Nephron progenitor cell (in vitro differentiated cells): ENCODE measurements at regions not wholly inside any gene's neighbourhood (a gene's known extent, or its start where the extent isn't known, plus 50 kb on each side); places are given as distances from the start of the nearest gene placed in this dataset.
A peak's percentile ranks its signal among the peaks of the same experiment; 100 is the strongest.

ENCODE experiments used
- DNase-seq: peaks from one replicate; pipeline ENCODE4 v3.0.0; 2021
- H3K27ac Mint-ChIP-seq: 2 replicates; pipeline ENCODE4 v1.8.0; 2021; ENCODE audit warnings: mild to moderate bottlenecking, moderate library complexity, mixed read lengths
- H3K27me3 Mint-ChIP-seq: 2 replicates; pipeline ENCODE4 v1.8.0; 2021; ENCODE audit warnings: mild to moderate bottlenecking, low read depth, mixed read lengths; ENCODE audit not compliant: poor library complexity
- H3K36me3 Mint-ChIP-seq: 2 replicates; pipeline ENCODE4 v1.8.0; 2021; ENCODE audit warnings: low read depth, mixed read lengths
- H3K4me1 Mint-ChIP-seq: 2 replicates; pipeline ENCODE4 v1.8.0; 2021; ENCODE audit warnings: mixed read lengths
- H3K4me3 Mint-ChIP-seq: 2 replicates; pipeline ENCODE4 v1.8.0; 2021; ENCODE audit warnings: mild to moderate bottlenecking, moderate library complexity, mixed read lengths
- H3K9me3 Mint-ChIP-seq: 2 replicates; pipeline ENCODE4 v1.8.0; 2021; ENCODE audit warnings: mild to moderate bottlenecking, moderate library complexity, mixed read lengths
- TF ChIP-seq, protein P1 (sequence below): fragments of 200-600 bp; sonication (generic); IDR thresholded peaks from 2 replicates; pipeline ENCODE4 v1.5.0; 2021; ENCODE audit warnings: antibody characterized with exemption

- H3K4me1 Mint-ChIP-seq: peaks cover 71% of the 10 kb centered on the region
- H3K36me3 Mint-ChIP-seq: no peaks in the 10 kb centered on the region
- TF ChIP-seq, protein P1, sequence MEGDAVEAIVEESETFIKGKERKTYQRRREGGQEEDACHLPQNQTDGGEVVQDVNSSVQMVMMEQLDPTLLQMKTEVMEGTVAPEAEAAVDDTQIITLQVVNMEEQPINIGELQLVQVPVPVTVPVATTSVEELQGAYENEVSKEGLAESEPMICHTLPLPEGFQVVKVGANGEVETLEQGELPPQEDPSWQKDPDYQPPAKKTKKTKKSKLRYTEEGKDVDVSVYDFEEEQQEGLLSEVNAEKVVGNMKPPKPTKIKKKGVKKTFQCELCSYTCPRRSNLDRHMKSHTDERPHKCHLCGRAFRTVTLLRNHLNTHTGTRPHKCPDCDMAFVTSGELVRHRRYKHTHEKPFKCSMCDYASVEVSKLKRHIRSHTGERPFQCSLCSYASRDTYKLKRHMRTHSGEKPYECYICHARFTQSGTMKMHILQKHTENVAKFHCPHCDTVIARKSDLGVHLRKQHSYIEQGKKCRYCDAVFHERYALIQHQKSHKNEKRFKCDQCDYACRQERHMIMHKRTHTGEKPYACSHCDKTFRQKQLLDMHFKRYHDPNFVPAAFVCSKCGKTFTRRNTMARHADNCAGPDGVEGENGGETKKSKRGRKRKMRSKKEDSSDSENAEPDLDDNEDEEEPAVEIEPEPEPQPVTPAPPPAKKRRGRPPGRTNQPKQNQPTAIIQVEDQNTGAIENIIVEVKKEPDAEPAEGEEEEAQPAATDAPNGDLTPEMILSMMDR: no peak
- H3K4me3 Mint-ChIP-seq: peak overlapping the region; percentile 53
- no peak for DNase-seq
- H3K27ac Mint-ChIP-seq: peak overlapping the region; percentile 93
- no peaks in the 10 kb centered on the region for H3K27me3 Mint-ChIP-seq
- no peaks in the 10 kb centered on the region for H3K9me3 Mint-ChIP-seq
These were observed 640.2 kb upstream of the KIRREL3 start for GRCh38 chr11:127640561-127641451.

DNA sequence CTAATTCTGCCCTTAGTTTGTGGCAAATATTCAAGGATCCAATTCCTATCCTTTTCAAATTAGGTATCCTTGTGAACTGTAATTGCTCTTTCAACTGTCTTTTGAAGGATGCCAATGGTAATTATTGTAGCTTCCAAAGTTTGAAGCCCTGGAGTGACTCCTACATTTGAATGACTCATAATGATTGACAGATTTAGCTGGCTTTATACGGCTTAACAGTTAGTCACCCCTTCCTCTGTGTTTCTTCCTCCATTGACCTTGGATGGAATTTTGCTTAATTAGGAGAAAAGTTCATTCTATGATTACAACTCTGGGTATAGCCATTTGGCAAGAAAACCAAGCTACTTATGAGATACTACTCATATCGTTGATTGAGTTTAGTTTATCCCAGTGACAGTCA is 639.3 kb upstream of the KIRREL3 start:
- Mint-ChIP-seq H3K27ac (peak overlapping the region; percentile 93), H3K4me1 (peaks cover 71% of the 10 kb centered on the region), H3K36me3 (no peaks in the 10 kb centered on the region), H3K4me3 (peak overlapping the region; percentile 3), H3K27me3 (no peaks in the 10 kb centered on the region), H3K9me3 (no peaks in the 10 kb centered on the region)
- DNase-seq: no peak
- TF ChIP-seq, protein P1: no peak

GRCh38 chr11:127632976-127633680 is 632.6 kb upstream of the KIRREL3 start:
- TF ChIP-seq, protein P1: no peak
- no peak overlapping the region for H3K27ac Mint-ChIP-seq
- H3K4me1 Mint-ChIP-seq: peaks cover 36% of the 10 kb centered on the region
- H3K36me3 Mint-ChIP-seq: no peaks in the 10 kb centered on the region
- no peak overlapping the region for H3K4me3 Mint-ChIP-seq
- H3K27me3 Mint-ChIP-seq: no peaks in the 10 kb centered on the region
- H3K9me3 Mint-ChIP-seq: no peaks in the 10 kb centered on the region
- no peak for DNase-seq

DNA sequence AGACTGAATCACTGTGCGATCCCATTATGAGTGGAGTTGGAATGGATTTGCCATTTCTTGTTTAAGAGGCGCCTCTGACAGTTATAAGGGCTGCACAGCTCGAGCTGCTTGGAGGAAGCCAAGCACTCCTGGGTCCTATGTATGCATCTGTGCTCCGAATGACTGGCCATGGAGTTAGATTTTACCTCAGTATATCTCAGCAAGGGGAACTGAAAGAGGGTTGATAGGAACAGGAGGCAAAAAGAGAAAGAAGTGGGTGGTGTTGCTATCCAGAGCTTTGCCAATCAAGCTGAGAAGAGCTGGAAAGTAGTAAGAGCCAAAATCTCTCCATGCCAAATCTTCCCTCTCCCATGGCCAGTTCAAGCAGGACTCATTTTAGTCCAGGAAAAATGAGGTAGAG is 632.0 kb upstream of the KIRREL3 start:
- H3K9me3 Mint-ChIP-seq: no peaks in the 10 kb centered on the region
- H3K27me3 Mint-ChIP-seq: no peaks in the 10 kb centered on the region
- DNase-seq: no peak
- H3K27ac Mint-ChIP-seq: no peak overlapping the region
- TF ChIP-seq, protein P1: no peak
- H3K4me1 Mint-ChIP-seq: peaks cover 37% of the 10 kb centered on the region
- H3K4me3 Mint-ChIP-seq: no peak overlapping the region
- no peaks in the 10 kb centered on the region for H3K36me3 Mint-ChIP-seq

DNA sequence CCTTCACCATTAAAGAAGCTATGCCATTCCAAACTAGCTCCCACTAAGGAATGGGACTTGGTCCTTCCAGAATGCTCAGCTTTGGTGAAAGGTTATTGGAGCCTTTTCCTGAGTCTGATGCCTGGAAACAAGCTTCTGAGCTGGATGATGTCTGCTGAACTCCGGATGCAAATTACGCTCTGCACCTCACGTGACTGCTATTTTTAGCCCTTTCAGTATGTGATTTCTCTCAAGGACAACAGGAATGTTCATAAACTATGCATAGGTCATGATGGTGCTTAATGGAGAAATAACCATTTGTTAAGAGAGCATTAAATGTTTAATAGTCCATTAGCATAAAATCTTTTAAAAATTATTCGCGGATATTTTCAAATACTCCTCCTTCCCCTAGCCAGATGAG is 631.4 kb upstream of the KIRREL3 start:
- Mint-ChIP-seq H3K27me3 (no peaks in the 10 kb centered on the region), H3K9me3 (no peaks in the 10 kb centered on the region), H3K27ac (no peak overlapping the region)

More for the DNA sequence above, 631.4 kb upstream of the KIRREL3 start:
- Mint-ChIP-seq H3K36me3 (no peaks in the 10 kb centered on the region), H3K4me1 (peaks cover 37% of the 10 kb centered on the region), H3K4me3 (no peak overlapping the region)
- TF ChIP-seq, protein P1: no peak
- no peak for DNase-seq
